Uterus (tissue), 2 donors: ENCODE measurements at regions not wholly inside any gene's neighbourhood (a gene's known extent, or its start where the extent isn't known, plus 50 kb on each side); places are given as distances from the start of the nearest gene placed in this dataset.

Experiments used
- CTCF ChIP-seq, 4 experiments: fragments of 200-600 bp in 2 of 4; fragments of 450-650 bp in 2 of 4; sonication (generic) in 2 of 4; IDR thresholded peaks; one replicate each; pipeline ENCODE4 v1.5.1; 2016 to 2019; ENCODE audit warnings: antibody characterized with exemption in 4 of 4, mild to moderate bottlenecking in 2 of 4, moderate library complexity in 1 of 4
- POLR2A ChIP-seq, 2 donors: fragments of 450-650 bp; IDR thresholded peaks; one replicate each; pipeline ENCODE4 v1.6.1; 2016; ENCODE audit warnings: antibody characterized with exemption in 2 of 2, mild to moderate bottlenecking in 1 of 2, moderate library complexity in 1 of 2

DNA sequence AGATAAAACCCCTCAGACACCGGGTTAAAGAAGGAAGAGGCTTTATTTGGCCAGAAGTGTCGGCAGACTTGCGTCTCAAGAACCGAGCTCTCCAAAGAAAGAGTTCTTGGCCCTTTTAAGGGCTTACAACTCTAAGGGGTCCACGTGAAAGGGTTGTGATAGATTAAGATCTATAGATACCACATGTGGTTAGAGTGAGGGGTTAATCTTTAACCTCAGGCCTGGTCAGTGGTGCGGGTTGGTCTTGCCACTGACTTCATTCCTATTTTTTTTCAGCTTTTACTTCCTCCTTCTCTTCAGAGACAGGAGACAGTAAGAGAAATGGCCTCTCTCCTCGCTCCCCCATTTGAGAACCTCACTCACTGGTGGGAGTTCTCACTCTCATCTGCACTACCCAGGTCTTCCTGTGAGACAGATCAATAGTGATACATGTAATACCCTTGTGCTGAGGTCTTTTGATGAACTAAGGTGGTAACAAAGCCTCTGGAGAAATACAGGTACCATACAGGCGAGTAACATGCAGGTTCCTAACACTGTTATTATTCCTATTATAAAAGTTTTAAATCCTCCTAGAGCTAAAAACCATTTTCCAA, 52.4 kb upstream of the COX7C start:
- no peak for TF ChIP-seq CTCF (IDR thresholded peaks at IDR 0.05)
- TF ChIP-seq POLR2A (IDR thresholded peaks at IDR 0.05) = no peak
